Ascending aorta (tissue), 2 donors: ENCODE measurements at regions not wholly inside any gene's neighbourhood (a gene's known extent, or its start where the extent isn't known, plus 50 kb on each side); places are given as distances from the start of the nearest gene placed in this dataset.

Experiments used
- DNase-seq, 2 donors: peaks; one replicate each; pipeline ENCODE4 v3.0.0-alpha.2; 2019; ENCODE audit warnings: low spot score in 2 of 2
- H3K27ac ChIP-seq, 2 donors: fragments of 200-600 bp; sonication (generic); one replicate each; pipeline ENCODE4 v1.5.1; 2016 to 2017; ENCODE audit warnings: mild to moderate bottlenecking in 1 of 2
- H3K27me3 ChIP-seq: fragments of 200-600 bp; sonication (generic); one replicate; pipeline ENCODE4 v1.5.1; 2017
- H3K36me3 ChIP-seq, 2 donors: fragments of 200-600 bp; sonication (generic); one replicate each; pipeline ENCODE4 v1.5.1; 2016
- H3K4me1 ChIP-seq, 2 donors: fragments of 200-600 bp; sonication (generic); one replicate each; pipeline ENCODE4 v1.5.1; 2016 to 2017; ENCODE audit warnings: mild to moderate bottlenecking in 1 of 2
- H3K4me3 ChIP-seq, 2 donors: fragments of 200-600 bp; sonication (generic); one replicate each; pipeline ENCODE4 v1.5.1; 2016 to 2017; ENCODE audit warnings: mild to moderate bottlenecking in 1 of 2
- H3K9me3 ChIP-seq, 2 donors: fragments of 200-600 bp; sonication (generic); one replicate each; pipeline ENCODE4 v1.5.1; 2016
- CTCF ChIP-seq, 3 experiments: fragments of 200-600 bp in 2 of 3; fragments of 450-650 bp in 1 of 3; sonication (generic) in 2 of 3; IDR thresholded peaks; one replicate each; pipeline ENCODE4 v1.5.1; 2016 to 2019; ENCODE audit warnings: antibody characterized with exemption in 3 of 3, mild to moderate bottlenecking in 1 of 3, moderate library complexity in 1 of 3
- intact Hi-C: fragments of 100-400 bp; cut with DNase I; formaldehyde crosslinking; loops from one replicate; pipeline ENCODE4 v1.15.1; 2023

DNA sequence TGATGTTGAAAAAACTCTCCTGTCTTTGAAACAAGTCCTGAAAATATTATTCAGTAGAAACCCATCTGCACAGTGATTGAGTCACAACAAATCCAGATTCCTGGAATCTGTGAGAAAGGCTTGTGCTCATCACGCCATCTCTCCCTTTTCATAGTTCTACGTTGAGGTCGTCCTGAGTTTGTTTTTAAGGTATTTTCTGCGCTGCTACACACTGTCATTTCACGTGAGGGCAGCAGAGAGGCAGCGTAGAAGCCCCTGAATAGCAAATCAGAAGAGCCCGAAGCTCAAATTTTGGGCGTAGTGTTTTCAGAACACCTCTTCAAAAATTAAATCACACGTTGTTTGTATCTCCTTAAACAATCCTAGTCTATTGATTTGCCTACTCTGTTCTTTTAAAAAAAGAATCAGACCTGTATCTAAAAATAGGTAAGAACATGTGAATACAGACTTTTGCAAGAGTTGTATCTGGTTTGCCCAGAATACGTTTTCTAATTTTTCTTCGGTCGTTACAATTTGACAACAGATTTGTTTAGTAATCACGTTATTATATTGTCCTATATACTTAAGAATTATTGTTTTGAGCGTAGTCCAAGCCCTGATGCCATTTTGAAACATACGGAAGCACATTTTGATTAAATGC is 61.6 kb upstream of the SLC38A11 start:
- intact Hi-C loops: no loop called here
- Histone ChIP-seq H3K27ac (no peak overlapping the region), H3K9me3 (no peaks in the 10 kb centered on the region), H3K27me3 (no peaks in the 10 kb centered on the region), H3K4me3 (no peak overlapping the region), H3K4me1 (no peaks in the 10 kb centered on the region), H3K36me3 (no peaks in the 10 kb centered on the region)
- TF ChIP-seq CTCF (IDR thresholded peaks at IDR 0.05): peak in 2 of 3 experiments; percentile 26 to 45
- no peak for DNase-seq

DNA sequence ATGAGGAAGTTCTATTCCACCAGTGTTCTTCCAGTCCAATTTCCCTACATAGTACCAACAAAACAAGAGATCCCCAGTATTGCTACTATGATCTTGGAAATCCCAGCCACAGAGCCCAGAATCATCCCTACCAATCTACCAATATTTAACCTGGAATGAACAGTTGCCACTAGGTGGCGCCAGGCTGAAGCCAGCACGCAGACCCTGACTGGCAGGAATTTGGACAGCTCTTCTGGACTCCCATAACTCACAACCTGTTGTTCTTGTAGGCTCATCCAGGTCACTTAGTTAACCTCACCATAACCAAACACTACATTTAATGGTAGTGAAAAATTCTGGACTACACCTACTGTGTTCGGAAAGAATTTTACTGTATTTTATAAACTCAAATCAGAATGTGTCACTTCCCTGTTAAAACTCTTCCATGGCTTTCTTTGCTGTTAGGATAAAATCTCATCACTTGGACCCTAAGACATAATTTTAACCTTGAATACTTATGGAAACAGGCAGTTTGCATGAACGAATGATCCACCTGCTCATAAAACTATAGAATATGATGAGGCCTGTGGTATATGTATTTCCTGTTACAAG is 59.8 kb upstream of the SLC38A11 start:
- intact Hi-C loops: loop anchor here (1.0 kb wide), 1 partner anchor 189 kb away; the partner anchor contains the start of gene SCN3A
- TF ChIP-seq CTCF (IDR thresholded peaks at IDR 0.05): peak; percentile 34 to 77 (median 75)
- Histone ChIP-seq H3K27me3 (no peaks in the 10 kb centered on the region), H3K4me3 (no peak overlapping the region), H3K9me3 (no peaks in the 10 kb centered on the region), H3K27ac (no peak overlapping the region), H3K36me3 (no peaks in the 10 kb centered on the region), H3K4me1 (no peaks in the 10 kb centered on the region)
- no peak for DNase-seq

DNA sequence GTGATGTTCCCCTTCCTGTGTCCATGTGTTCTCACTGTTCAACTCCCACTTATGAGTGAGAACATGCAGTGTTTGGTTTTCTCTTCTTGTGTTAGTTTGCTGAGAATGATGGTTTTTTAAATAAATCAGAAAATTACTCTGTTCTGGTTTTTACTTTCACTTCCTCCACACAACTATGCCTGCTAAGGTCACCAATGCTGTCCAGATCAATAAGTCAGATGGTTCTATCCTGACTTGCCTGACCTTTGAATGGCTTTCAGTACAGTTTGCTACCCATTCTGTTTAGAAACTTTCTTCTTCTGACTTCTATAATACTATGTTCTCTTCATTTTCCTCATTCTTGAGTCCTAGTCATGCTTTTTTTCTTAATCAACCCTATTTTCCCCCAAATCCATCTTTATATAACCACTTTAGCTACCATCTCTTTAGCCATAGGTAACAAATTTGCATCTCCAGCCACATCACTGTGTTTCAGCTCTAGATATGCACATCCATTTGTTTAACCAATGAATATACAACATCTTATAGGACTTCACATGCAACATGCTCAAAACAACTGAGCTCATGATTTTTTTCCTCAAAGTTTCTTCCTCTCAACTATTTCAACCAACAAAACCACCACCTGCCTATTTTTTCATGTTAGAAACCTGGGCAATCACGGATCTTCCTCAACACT is 58.8 kb upstream of the SLC38A11 start:
- DNase-seq: no peak
- Histone ChIP-seq H3K36me3 (no peaks in the 10 kb centered on the region), H3K9me3 (no peaks in the 10 kb centered on the region), H3K4me3 (no peak overlapping the region), H3K4me1 (no peaks in the 10 kb centered on the region), H3K27ac (no peak overlapping the region), H3K27me3 (no peaks in the 10 kb centered on the region)
- intact Hi-C loops: no loop called here
- TF ChIP-seq CTCF (IDR thresholded peaks at IDR 0.05): no peak

- Histone ChIP-seq H3K4me3 (no peak overlapping the region), H3K4me1 (no peaks in the 10 kb centered on the region), H3K36me3 (no peaks in the 10 kb centered on the region), H3K27ac (no peak overlapping the region), H3K27me3 (no peaks in the 10 kb centered on the region), H3K9me3 (no peaks in the 10 kb centered on the region)
- intact Hi-C loops: no loop called here
- no peak for TF ChIP-seq CTCF (IDR thresholded peaks at IDR 0.05)
- no peak for DNase-seq
These were observed 55.9 kb upstream of the SLC38A11 start for GRCh38 chr2:165011199-165011598.

GRCh38 chr2:165010556-165010955 is 55.2 kb upstream of the SLC38A11 start:
- H3K27me3 ChIP-seq: no peaks in the 10 kb centered on the region
- H3K4me1 ChIP-seq: no peaks in the 10 kb centered on the region
- H3K36me3 ChIP-seq: no peaks in the 10 kb centered on the region
- DNase-seq: no peak
- H3K4me3 ChIP-seq: no peak overlapping the region
- intact Hi-C loops: no loop called here
- no peak overlapping the region for H3K27ac ChIP-seq
- TF ChIP-seq CTCF (IDR thresholded peaks at IDR 0.05): no peak
- no peaks in the 10 kb centered on the region for H3K9me3 ChIP-seq
